ENCODE measurements at regions not wholly inside any gene's neighbourhood (a gene's known extent, or its start where the extent isn't known, plus 50 kb on each side); places are given as distances from the start of the nearest gene placed in this dataset.

- TF ChIP-seq CTCF (IDR thresholded peaks at IDR 0.05) (no peak), POLR2A (IDR thresholded peaks at IDR 0.05) (no peak), EP300 (IDR thresholded peaks at IDR 0.05) (no peak), POLR2AphosphoS5 (IDR thresholded peaks at IDR 0.05) (no peak)
Observed at GRCh38 chr22:47610281-47610680, 847.8 kb downstream of the TBC1D22A start.
